ENCODE measurements at regions not wholly inside any gene's neighbourhood (a gene's known extent, or its start where the extent isn't known, plus 50 kb on each side); places are given as distances from the start of the nearest gene placed in this dataset.

GRCh38 chr12:107399046-107399445 lies 286.6 kb upstream of the PWP1 start:
- ATAC-seq: no peak
- no peak for TF ChIP-seq CSRNP3 (CRISPR knock-in tag; IDR thresholded peaks at IDR 0.05)
- no peak for TF ChIP-seq RARB (CRISPR knock-in tag; IDR thresholded peaks at IDR 0.05)
- no peak for TF ChIP-seq CSDC2 (CRISPR knock-in tag; IDR thresholded peaks at IDR 0.05)
- no peak for TF ChIP-seq CREB5 (CRISPR knock-in tag; IDR thresholded peaks at IDR 0.05; ENCODE audit: low read depth)
- TF ChIP-seq OSR1 (CRISPR knock-in tag; IDR thresholded peaks at IDR 0.05): no peak
- TF ChIP-seq POU6F1 (CRISPR knock-in tag; IDR thresholded peaks at IDR 0.05; ENCODE audit: borderline replicate concordance, low read depth): no peak
- TF ChIP-seq ZNF565 (CRISPR knock-in tag; conservative IDR thresholded peaks at IDR 0.05; ENCODE audit: low read depth): no peak
- TF ChIP-seq ZNF8 (CRISPR knock-in tag; IDR thresholded peaks at IDR 0.05): no peak
- no peak for TF ChIP-seq ISL1 (CRISPR knock-in tag; IDR thresholded peaks at IDR 0.05)
- no peak for TF ChIP-seq SNAI2 (CRISPR knock-in tag; IDR thresholded peaks at IDR 0.05)

GRCh38 chr12:107400686-107401447 lies 284.7 kb upstream of the PWP1 start:
- ATAC-seq: no peak
- TF ChIP-seq POU6F1 (CRISPR knock-in tag; IDR thresholded peaks at IDR 0.05; ENCODE audit: borderline replicate concordance, low read depth) (no peak), ZNF565 (CRISPR knock-in tag; conservative IDR thresholded peaks at IDR 0.05; ENCODE audit: low read depth) (no peak), RARB (CRISPR knock-in tag; IDR thresholded peaks at IDR 0.05) (no peak), ZFP3 (CRISPR knock-in tag; IDR thresholded peaks at IDR 0.05) (no peak), BACH2 (CRISPR knock-in tag; IDR thresholded peaks at IDR 0.05; ENCODE audit: borderline replicate concordance) (no peak), OSR1 (CRISPR knock-in tag; IDR thresholded peaks at IDR 0.05) (no peak), PPARA (CRISPR knock-in tag; IDR thresholded peaks at IDR 0.05; ENCODE audit: borderline replicate concordance) (no peak), CSDC2 (CRISPR knock-in tag; IDR thresholded peaks at IDR 0.05) (no peak), CREB5 (CRISPR knock-in tag; IDR thresholded peaks at IDR 0.05; ENCODE audit: low read depth) (no peak), ISL1 (CRISPR knock-in tag; IDR thresholded peaks at IDR 0.05) (no peak), ARNTL (CRISPR knock-in tag; IDR thresholded peaks at IDR 0.05; ENCODE audit: borderline replicate concordance, low read depth) (no peak), SNAI2 (CRISPR knock-in tag; IDR thresholded peaks at IDR 0.05) (no peak), TOX (CRISPR knock-in tag; IDR thresholded peaks at IDR 0.05; ENCODE audit: borderline replicate concordance) (no peak), ZC3H10 (CRISPR knock-in tag; IDR thresholded peaks at IDR 0.05) (no peak)
- TF ChIP-seq, protein P1, sequence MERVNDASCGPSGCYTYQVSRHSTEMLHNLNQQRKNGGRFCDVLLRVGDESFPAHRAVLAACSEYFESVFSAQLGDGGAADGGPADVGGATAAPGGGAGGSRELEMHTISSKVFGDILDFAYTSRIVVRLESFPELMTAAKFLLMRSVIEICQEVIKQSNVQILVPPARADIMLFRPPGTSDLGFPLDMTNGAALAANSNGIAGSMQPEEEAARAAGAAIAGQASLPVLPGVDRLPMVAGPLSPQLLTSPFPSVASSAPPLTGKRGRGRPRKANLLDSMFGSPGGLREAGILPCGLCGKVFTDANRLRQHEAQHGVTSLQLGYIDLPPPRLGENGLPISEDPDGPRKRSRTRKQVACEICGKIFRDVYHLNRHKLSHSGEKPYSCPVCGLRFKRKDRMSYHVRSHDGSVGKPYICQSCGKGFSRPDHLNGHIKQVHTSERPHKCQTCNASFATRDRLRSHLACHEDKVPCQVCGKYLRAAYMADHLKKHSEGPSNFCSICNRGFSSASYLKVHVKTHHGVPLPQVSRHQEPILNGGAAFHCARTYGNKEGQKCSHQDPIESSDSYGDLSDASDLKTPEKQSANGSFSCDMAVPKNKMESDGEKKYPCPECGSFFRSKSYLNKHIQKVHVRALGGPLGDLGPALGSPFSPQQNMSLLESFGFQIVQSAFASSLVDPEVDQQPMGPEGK (CRISPR knock-in tag; IDR thresholded peaks at IDR 0.05; ENCODE audit: borderline replicate concordance): no peak
